PC-3 (cell line): ENCODE measurements at regions not wholly inside any gene's neighbourhood (a gene's known extent, or its start where the extent isn't known, plus 50 kb on each side); places are given as distances from the start of the nearest gene placed in this dataset.

Experiments used
- ATAC-seq: fragments of 200-7000 bp; cut with Tn5 transposase; 2 replicates; pipeline ENCODE4 v1.9.1; 2020; ENCODE audit warnings: mild to moderate bottlenecking, moderate library complexity
- BruUV-seq: library from RNA; stranded (reverse); fragments of 400-500 nt; replicated peaks from 2 replicates; lab custom pipeline; 2021; lab: Mats Ljungman, UMichigan
- CTCF ChIA-PET: fragments of 300-600 bp; sonication (Branson Sonifier 250); formaldehyde crosslinking; loops from one replicate; lab custom pipeline; 2022; ENCODE audit warnings: antibody characterized with exemption; lab: Charles Lee
- POLR2A ChIA-PET: fragments of 300-600 bp; sonication (Branson Sonifier 250); formaldehyde crosslinking; loops from one replicate; lab custom pipeline; 2022; ENCODE audit warnings: antibody characterized with exemption; ENCODE audit not compliant: unreplicated experiment; lab: Charles Lee
- DNase-seq: peaks from one replicate; pipeline ENCODE4 v3.0.0-alpha.2; 2015
- H2AFZ ChIP-seq: fragments of 300-600 bp; sonication (generic); 2 replicates; pipeline ENCODE4 v1.6.0; 2016; ENCODE audit warnings: antibody characterized with exemption, low read length
- H3F3A ChIP-seq: fragments of 300-600 bp; sonication (generic); one replicate; pipeline ENCODE4 v1.6.0; 2017; ENCODE audit warnings: antibody characterized with exemption, low read length, control low read depth, mild to moderate bottlenecking; ENCODE audit not compliant: unreplicated experiment
- H3K27ac ChIP-seq: fragments of 300-600 bp; sonication (generic); 2 replicates; pipeline ENCODE4 v1.5.1; 2016; ENCODE audit warnings: mild to moderate bottlenecking, low read length
- H3K27me3 ChIP-seq: fragments of 300-600 bp; sonication (generic); 2 replicates; pipeline ENCODE4 v1.6.1; 2016; ENCODE audit warnings: low read length, mixed read lengths
- H3K36me3 ChIP-seq: fragments of 300-600 bp; sonication (generic); 2 replicates; pipeline ENCODE4 v1.6.1; 2016; ENCODE audit warnings: low read depth, mixed run types, low read length, mixed read lengths
- H3K4me1 ChIP-seq: fragments of 300-600 bp; sonication (generic); 2 replicates; pipeline ENCODE4 v1.5.1; 2016; ENCODE audit warnings: low read length; ENCODE audit not compliant: insufficient read depth
- H3K4me2 ChIP-seq: fragments of 300-600 bp; sonication (generic); 2 replicates; pipeline ENCODE4 v1.6.0; 2016; ENCODE audit warnings: low read length
- H3K4me3 ChIP-seq: fragments of 300-600 bp; sonication (generic); 2 replicates; pipeline ENCODE4 v1.5.1; 2016; ENCODE audit warnings: mild to moderate bottlenecking, low read length, mixed read lengths
- H3K79me2 ChIP-seq: fragments of 300-600 bp; sonication (generic); 2 replicates; pipeline ENCODE4 v1.6.1; 2017; ENCODE audit warnings: low read length, mixed read lengths
- H3K9ac ChIP-seq: fragments of 300-600 bp; sonication (generic); 2 replicates; pipeline ENCODE4 v1.6.0; 2016; ENCODE audit warnings: mild to moderate bottlenecking, low read length
- H3K9me2 ChIP-seq: fragments of 300-600 bp; sonication (generic); replicated peaks from 2 replicates; pipeline ENCODE4 v1.6.1; 2016; ENCODE audit warnings: mixed run types, low read length, mixed read lengths
- H3K9me3 ChIP-seq: fragments of 300-600 bp; sonication (generic); 2 replicates; pipeline ENCODE4 v1.6.1; 2016; ENCODE audit warnings: low read length, mixed read lengths
- H4K20me1 ChIP-seq: fragments of 300-600 bp; sonication (generic); 2 replicates; pipeline ENCODE4 v1.6.1; 2016; ENCODE audit warnings: low read length, mixed read lengths
- CTCF ChIP-seq: fragments of 300-600 bp; sonication (generic); conservative IDR thresholded peaks from 2 replicates; pipeline ENCODE4 v1.5.1; 2017; ENCODE audit warnings: antibody characterized with exemption, low read depth, mild to moderate bottlenecking, low read length
- EZH2 ChIP-seq: fragments of 300-600 bp; sonication (generic); IDR thresholded peaks from one replicate; pipeline ENCODE4 v1.6.1; 2017; ENCODE audit warnings: antibody characterized with exemption, mild to moderate bottlenecking, low read length; ENCODE audit not compliant: unreplicated experiment
- EZH2phosphoT487 ChIP-seq: fragments of 300-600 bp; sonication (generic); IDR thresholded peaks from 2 replicates; pipeline ENCODE4 v1.6.1; 2018; ENCODE audit warnings: mild to moderate bottlenecking, antibody characterized with exemption, low read length, borderline replicate concordance
- intact Hi-C: fragments of 100-400 bp; cut with micrococcal nuclease; formaldehyde crosslinking; loops from 2 replicates; pipeline ENCODE4 v1.9.0; 2023

- no peak overlapping the region for H2AFZ ChIP-seq
- H3K9ac ChIP-seq = no peak overlapping the region
- BruUV-seq = no TSS peak
- no peaks in the 10 kb centered on the region for H3K79me2 ChIP-seq
- TF ChIP-seq EZH2phosphoT487 (no peak), CTCF (no peak), EZH2 (no peak)
- H3K36me3 ChIP-seq = no peaks in the 10 kb centered on the region
- peaks cover 15% of the 10 kb centered on the region for H3K4me1 ChIP-seq
- CTCF ChIA-PET = no interaction called here
- no peak overlapping the region for H3K4me3 ChIP-seq
- DNase-seq (no peak), ATAC-seq (no peak)
- no peaks in the 10 kb centered on the region for H4K20me1 ChIP-seq
- H3F3A ChIP-seq = no peaks in the 10 kb centered on the region
- peaks cover 6% of the 10 kb centered on the region; the same call in 1 of the 2 replicates for H3K9me3 ChIP-seq
- no peak overlapping the region for H3K4me2 ChIP-seq
- intact Hi-C loops = no loop called here
- H3K9me2 ChIP-seq = no peaks in the 10 kb centered on the region
- no peak overlapping the region for H3K27ac ChIP-seq
- no peaks in the 10 kb centered on the region for H3K27me3 ChIP-seq
- POLR2A ChIA-PET = no interaction called here
Observed at GRCh38 chr17:69878661-69879060, 196.4 kb upstream of the KCNJ16 start.

GRCh38 chr17:69879576-69879975 is 195.4 kb upstream of the KCNJ16 start:
- no peak for ATAC-seq
- no peaks in the 10 kb centered on the region for H3K9me2 ChIP-seq
- H3K36me3 ChIP-seq = no peaks in the 10 kb centered on the region
- DNase-seq = no peak
- intact Hi-C loops = no loop called here
- no peaks in the 10 kb centered on the region for H3F3A ChIP-seq
- no peak overlapping the region for H3K27ac ChIP-seq
- BruUV-seq = no TSS peak
- ChIA-PET POLR2A (no interaction called here), CTCF (no interaction called here)
- TF ChIP-seq EZH2 (no peak), EZH2phosphoT487 (no peak), CTCF (no peak)
- H3K9me3 ChIP-seq = peaks cover 6% of the 10 kb centered on the region; the same call in 1 of the 2 replicates
- no peak overlapping the region for H2AFZ ChIP-seq
- no peaks in the 10 kb centered on the region for H3K79me2 ChIP-seq
- H3K4me1 ChIP-seq = peaks cover 6% of the 10 kb centered on the region
- H3K4me3 ChIP-seq = no peak overlapping the region
- no peak overlapping the region for H3K4me2 ChIP-seq
- no peaks in the 10 kb centered on the region for H4K20me1 ChIP-seq
- no peak overlapping the region for H3K9ac ChIP-seq
- H3K27me3 ChIP-seq = no peaks in the 10 kb centered on the region

GRCh38 chr17:69880591-69881112 is 194.4 kb upstream of the KCNJ16 start:
- H3K36me3 ChIP-seq = no peaks in the 10 kb centered on the region
- BruUV-seq = no TSS peak

More at GRCh38 chr17:69880591-69881112, 194.4 kb upstream of the KCNJ16 start:
- H3K27ac ChIP-seq = no peak overlapping the region
- no peaks in the 10 kb centered on the region for H4K20me1 ChIP-seq
- no peaks in the 10 kb centered on the region for H3K27me3 ChIP-seq
- no peak overlapping the region for H3K4me3 ChIP-seq
- CTCF ChIA-PET = no interaction called here
- no peak overlapping the region for H2AFZ ChIP-seq
- intact Hi-C loops = no loop called here
- H3K9me2 ChIP-seq = no peaks in the 10 kb centered on the region
- H3K79me2 ChIP-seq = no peaks in the 10 kb centered on the region
- no peak overlapping the region for H3K9ac ChIP-seq
- TF ChIP-seq EZH2 (no peak), CTCF (no peak), EZH2phosphoT487 (no peak)
- no peak overlapping the region for H3K4me2 ChIP-seq
- POLR2A ChIA-PET = no interaction called here
- DNase-seq = no peak
- no peak for ATAC-seq
- H3K4me1 ChIP-seq = no peaks in the 10 kb centered on the region
- H3F3A ChIP-seq = no peaks in the 10 kb centered on the region
- H3K9me3 ChIP-seq = peaks cover 6% of the 10 kb centered on the region; the same call in 1 of the 2 replicates
